ENCODE measurements at regions not wholly inside any gene's neighbourhood (a gene's known extent, or its start where the extent isn't known, plus 50 kb on each side); places are given as distances from the start of the nearest gene placed in this dataset.

DNA sequence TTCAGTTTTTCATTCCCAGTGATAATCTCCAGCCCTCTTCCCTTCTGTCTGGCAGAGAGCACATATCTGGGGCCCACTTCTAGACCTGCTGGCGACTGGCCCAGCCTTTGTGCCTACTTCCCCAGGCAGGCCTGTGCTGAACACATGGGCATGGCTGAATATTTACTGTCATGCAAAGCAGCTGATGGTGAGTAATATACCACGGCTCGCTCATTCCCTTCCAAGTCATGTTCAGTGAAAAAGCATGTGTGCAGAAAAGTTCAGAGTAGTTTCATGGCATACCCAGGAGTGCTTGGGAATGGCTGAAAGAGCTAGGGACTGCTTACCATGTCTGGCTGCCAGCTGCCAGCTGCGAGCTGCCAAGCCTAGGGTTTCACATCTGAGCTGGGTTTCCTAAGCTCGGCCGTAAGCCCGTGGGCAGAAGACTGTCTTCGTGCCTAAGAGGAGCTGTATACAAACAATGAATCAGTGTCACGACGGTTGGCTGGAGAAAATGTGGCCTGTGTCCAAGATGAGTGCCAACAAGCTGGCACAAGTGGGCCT is 179.9 kb upstream of the PELI2 start:
- no peak for TF ChIP-seq TAF1 (conservative IDR thresholded peaks at IDR 0.05)
- TF ChIP-seq GABPA (IDR thresholded peaks at IDR 0.05 in 1 of 2, conservative IDR thresholded peaks at IDR 0.05 in 1 of 2), result no peak
- TF ChIP-seq, protein P1, sequence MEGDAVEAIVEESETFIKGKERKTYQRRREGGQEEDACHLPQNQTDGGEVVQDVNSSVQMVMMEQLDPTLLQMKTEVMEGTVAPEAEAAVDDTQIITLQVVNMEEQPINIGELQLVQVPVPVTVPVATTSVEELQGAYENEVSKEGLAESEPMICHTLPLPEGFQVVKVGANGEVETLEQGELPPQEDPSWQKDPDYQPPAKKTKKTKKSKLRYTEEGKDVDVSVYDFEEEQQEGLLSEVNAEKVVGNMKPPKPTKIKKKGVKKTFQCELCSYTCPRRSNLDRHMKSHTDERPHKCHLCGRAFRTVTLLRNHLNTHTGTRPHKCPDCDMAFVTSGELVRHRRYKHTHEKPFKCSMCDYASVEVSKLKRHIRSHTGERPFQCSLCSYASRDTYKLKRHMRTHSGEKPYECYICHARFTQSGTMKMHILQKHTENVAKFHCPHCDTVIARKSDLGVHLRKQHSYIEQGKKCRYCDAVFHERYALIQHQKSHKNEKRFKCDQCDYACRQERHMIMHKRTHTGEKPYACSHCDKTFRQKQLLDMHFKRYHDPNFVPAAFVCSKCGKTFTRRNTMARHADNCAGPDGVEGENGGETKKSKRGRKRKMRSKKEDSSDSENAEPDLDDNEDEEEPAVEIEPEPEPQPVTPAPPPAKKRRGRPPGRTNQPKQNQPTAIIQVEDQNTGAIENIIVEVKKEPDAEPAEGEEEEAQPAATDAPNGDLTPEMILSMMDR (IDR thresholded peaks at IDR 0.05; ENCODE audit: low read depth, low read length, missing input control), result no peak
- TF ChIP-seq FOXA1 (IDR thresholded peaks at IDR 0.05), result no peak

Data from liver (tissue), 3 donors.